ENCODE measurements at regions not wholly inside any gene's neighbourhood (a gene's known extent, or its start where the extent isn't known, plus 50 kb on each side); places are given as distances from the start of the nearest gene placed in this dataset.

GRCh38 chr10:81280497-81281479 is 594.2 kb upstream of the NRG3 start:
- TF ChIP-seq, protein P1, sequence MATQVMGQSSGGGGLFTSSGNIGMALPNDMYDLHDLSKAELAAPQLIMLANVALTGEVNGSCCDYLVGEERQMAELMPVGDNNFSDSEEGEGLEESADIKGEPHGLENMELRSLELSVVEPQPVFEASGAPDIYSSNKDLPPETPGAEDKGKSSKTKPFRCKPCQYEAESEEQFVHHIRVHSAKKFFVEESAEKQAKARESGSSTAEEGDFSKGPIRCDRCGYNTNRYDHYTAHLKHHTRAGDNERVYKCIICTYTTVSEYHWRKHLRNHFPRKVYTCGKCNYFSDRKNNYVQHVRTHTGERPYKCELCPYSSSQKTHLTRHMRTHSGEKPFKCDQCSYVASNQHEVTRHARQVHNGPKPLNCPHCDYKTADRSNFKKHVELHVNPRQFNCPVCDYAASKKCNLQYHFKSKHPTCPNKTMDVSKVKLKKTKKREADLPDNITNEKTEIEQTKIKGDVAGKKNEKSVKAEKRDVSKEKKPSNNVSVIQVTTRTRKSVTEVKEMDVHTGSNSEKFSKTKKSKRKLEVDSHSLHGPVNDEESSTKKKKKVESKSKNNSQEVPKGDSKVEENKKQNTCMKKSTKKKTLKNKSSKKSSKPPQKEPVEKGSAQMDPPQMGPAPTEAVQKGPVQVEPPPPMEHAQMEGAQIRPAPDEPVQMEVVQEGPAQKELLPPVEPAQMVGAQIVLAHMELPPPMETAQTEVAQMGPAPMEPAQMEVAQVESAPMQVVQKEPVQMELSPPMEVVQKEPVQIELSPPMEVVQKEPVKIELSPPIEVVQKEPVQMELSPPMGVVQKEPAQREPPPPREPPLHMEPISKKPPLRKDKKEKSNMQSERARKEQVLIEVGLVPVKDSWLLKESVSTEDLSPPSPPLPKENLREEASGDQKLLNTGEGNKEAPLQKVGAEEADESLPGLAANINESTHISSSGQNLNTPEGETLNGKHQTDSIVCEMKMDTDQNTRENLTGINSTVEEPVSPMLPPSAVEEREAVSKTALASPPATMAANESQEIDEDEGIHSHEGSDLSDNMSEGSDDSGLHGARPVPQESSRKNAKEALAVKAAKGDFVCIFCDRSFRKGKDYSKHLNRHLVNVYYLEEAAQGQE (IDR thresholded peaks at IDR 0.05; ENCODE audit: insufficient replicate concordance, low read depth), result no peak
- TF ChIP-seq, protein P2, sequence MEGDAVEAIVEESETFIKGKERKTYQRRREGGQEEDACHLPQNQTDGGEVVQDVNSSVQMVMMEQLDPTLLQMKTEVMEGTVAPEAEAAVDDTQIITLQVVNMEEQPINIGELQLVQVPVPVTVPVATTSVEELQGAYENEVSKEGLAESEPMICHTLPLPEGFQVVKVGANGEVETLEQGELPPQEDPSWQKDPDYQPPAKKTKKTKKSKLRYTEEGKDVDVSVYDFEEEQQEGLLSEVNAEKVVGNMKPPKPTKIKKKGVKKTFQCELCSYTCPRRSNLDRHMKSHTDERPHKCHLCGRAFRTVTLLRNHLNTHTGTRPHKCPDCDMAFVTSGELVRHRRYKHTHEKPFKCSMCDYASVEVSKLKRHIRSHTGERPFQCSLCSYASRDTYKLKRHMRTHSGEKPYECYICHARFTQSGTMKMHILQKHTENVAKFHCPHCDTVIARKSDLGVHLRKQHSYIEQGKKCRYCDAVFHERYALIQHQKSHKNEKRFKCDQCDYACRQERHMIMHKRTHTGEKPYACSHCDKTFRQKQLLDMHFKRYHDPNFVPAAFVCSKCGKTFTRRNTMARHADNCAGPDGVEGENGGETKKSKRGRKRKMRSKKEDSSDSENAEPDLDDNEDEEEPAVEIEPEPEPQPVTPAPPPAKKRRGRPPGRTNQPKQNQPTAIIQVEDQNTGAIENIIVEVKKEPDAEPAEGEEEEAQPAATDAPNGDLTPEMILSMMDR (IDR thresholded peaks at IDR 0.05; ENCODE audit: insufficient read depth, low read length), result no peak
- no peak for TF ChIP-seq POLR2AphosphoS5 (IDR thresholded peaks at IDR 0.05; ENCODE audit: low read depth)
- TF ChIP-seq SPI1 (IDR thresholded peaks at IDR 0.05; ENCODE audit: borderline replicate concordance, low read depth), result no peak
- no peak for TF ChIP-seq GABPA (IDR thresholded peaks at IDR 0.05; ENCODE audit: low read depth)
- Histone ChIP-seq H3K4me3 (replicated peaks; ENCODE audit: insufficient read depth, low read length) (no peak overlapping the region), H3K27me3 (ENCODE audit: insufficient read depth, poor library complexity, severe bottlenecking) (no peaks in the 10 kb centered on the region), H3K27ac (replicated peaks) (no peak overlapping the region)
- no peak for DNase-seq (ENCODE audit: low read depth in 1 of 2, low spot score in 1 of 2)

- TF ChIP-seq GABPA (IDR thresholded peaks at IDR 0.05; ENCODE audit: low read depth) (no peak), POLR2AphosphoS5 (IDR thresholded peaks at IDR 0.05; ENCODE audit: low read depth) (no peak), SPI1 (IDR thresholded peaks at IDR 0.05; ENCODE audit: borderline replicate concordance, low read depth) (no peak)
- TF ChIP-seq, protein P2 (IDR thresholded peaks at IDR 0.05; ENCODE audit: insufficient read depth, low read length), result no peak
- TF ChIP-seq, protein P1 (IDR thresholded peaks at IDR 0.05; ENCODE audit: insufficient replicate concordance, low read depth), result no peak
- no peak overlapping the region for H3K4me3 ChIP-seq (replicated peaks; ENCODE audit: insufficient read depth, low read length)
- no peak for DNase-seq (ENCODE audit: low read depth in 1 of 2, low spot score in 1 of 2)
- no peaks in the 10 kb centered on the region for H3K27me3 ChIP-seq (ENCODE audit: insufficient read depth, poor library complexity, severe bottlenecking)
- H3K27ac ChIP-seq (replicated peaks), result no peak overlapping the region
Observed at GRCh38 chr10:81288544-81288943, 586.5 kb upstream of the NRG3 start.

GRCh38 chr10:81297292-81297691 is 577.7 kb upstream of the NRG3 start:
- DNase-seq (ENCODE audit: low read depth in 1 of 2, low spot score in 1 of 2), result no peak
- H3K4me3 ChIP-seq (replicated peaks; ENCODE audit: insufficient read depth, low read length), result no peak overlapping the region
- H3K27ac ChIP-seq (replicated peaks), result no peak overlapping the region
- TF ChIP-seq, protein P2 (IDR thresholded peaks at IDR 0.05; ENCODE audit: insufficient read depth, low read length), result no peak
- TF ChIP-seq GABPA (IDR thresholded peaks at IDR 0.05; ENCODE audit: low read depth) (no peak), POLR2AphosphoS5 (IDR thresholded peaks at IDR 0.05; ENCODE audit: low read depth) (no peak), SPI1 (IDR thresholded peaks at IDR 0.05; ENCODE audit: borderline replicate concordance, low read depth) (no peak)
- TF ChIP-seq, protein P1 (IDR thresholded peaks at IDR 0.05; ENCODE audit: insufficient replicate concordance, low read depth), result no peak
- H3K27me3 ChIP-seq (ENCODE audit: insufficient read depth, poor library complexity, severe bottlenecking), result no peaks in the 10 kb centered on the region

Data from HL-60 (cell line).